Suprapubic skin (tissue), 4 donors: ENCODE measurements at regions not wholly inside any gene's neighbourhood (a gene's known extent, or its start where the extent isn't known, plus 50 kb on each side); places are given as distances from the start of the nearest gene placed in this dataset.

Experiments
- DNase-seq, 2 donors: peaks; one replicate each; pipeline ENCODE4 v3.0.0-alpha.2; 2019; ENCODE audit warnings: low spot score in 2 of 2
- H3K27ac ChIP-seq: fragments of 200-600 bp; sonication (generic); one replicate; pipeline ENCODE4 v1.5.1; 2019
- H3K27me3 ChIP-seq: fragments of 200-600 bp; sonication (generic); one replicate; pipeline ENCODE4 v1.5.1; 2019
- H3K36me3 ChIP-seq: fragments of 200-600 bp; sonication (generic); one replicate; pipeline ENCODE4 v1.5.1; 2019
- H3K4me1 ChIP-seq: fragments of 200-600 bp; sonication (generic); one replicate; pipeline ENCODE4 v1.5.1; 2019
- H3K4me3 ChIP-seq: fragments of 200-600 bp; sonication (generic); one replicate; pipeline ENCODE4 v1.5.1; 2019; ENCODE audit warnings: mild to moderate bottlenecking
- H3K9me3 ChIP-seq: fragments of 200-600 bp; sonication (generic); one replicate; pipeline ENCODE4 v1.5.1; 2019
- POLR2AphosphoS5 ChIP-seq, 3 donors: sonication (generic); formaldehyde crosslinking; IDR thresholded peaks; one replicate each; pipeline ENCODE4 v1.6.1; 2017; ENCODE audit warnings: antibody characterized with exemption in 3 of 3
- WGBS: methylation state at CpG from one replicate; pipeline ENCODE4 v1.1.5; 2018; 5-methylcytosine and 5-hydroxymethylcytosine counted together

GRCh38 chr2:109038992-109039391 is 50.0 kb upstream of the EDAR start:
- TF ChIP-seq POLR2AphosphoS5 (IDR thresholded peaks at IDR 0.05), result no peak
- no peak overlapping the region for H3K4me3 ChIP-seq
- 80% methylated on average over 4 of the region's 4 CpGs for WGBS
- H3K27me3 ChIP-seq, result no peaks in the 10 kb centered on the region
- DNase-seq, result peak in 1 of 2 donors; percentile 20
- H3K9me3 ChIP-seq, result no peaks in the 10 kb centered on the region
- H3K27ac ChIP-seq, result no peak overlapping the region
- H3K4me1 ChIP-seq, result no peaks in the 10 kb centered on the region
- no peaks in the 10 kb centered on the region for H3K36me3 ChIP-seq
